ENCODE measurements at regions not wholly inside any gene's neighbourhood (a gene's known extent, or its start where the extent isn't known, plus 50 kb on each side); places are given as distances from the start of the nearest gene placed in this dataset.

DNA sequence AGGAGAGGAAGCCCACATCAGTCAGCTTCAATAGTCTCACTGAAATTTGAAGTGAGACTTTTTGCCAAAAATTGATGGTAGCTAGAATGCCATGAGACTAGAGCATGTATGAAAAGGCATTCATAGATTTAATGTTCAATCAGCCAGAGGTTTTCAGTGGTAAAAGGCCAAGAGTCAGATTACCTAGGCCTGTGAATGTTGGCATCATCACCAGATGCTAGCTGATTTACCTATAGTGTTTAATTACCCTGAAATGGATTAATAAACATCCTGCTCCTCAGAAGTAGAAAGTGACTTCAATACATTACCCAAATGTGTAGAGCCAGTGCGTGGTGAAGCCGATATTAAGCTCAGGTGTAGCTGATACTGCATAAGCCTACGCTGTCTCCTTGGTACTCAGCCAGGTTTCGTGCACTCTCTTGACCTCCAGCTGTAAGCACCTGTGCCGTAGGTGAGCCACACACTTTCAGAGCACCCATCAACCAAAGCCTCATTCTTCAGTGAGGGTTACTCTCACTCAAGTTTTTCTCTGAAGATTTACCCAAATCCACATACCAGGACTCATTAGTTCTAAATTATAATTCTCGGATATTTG lies 1140.3 kb upstream of the SLC10A2 start:
- TF ChIP-seq, protein P1, sequence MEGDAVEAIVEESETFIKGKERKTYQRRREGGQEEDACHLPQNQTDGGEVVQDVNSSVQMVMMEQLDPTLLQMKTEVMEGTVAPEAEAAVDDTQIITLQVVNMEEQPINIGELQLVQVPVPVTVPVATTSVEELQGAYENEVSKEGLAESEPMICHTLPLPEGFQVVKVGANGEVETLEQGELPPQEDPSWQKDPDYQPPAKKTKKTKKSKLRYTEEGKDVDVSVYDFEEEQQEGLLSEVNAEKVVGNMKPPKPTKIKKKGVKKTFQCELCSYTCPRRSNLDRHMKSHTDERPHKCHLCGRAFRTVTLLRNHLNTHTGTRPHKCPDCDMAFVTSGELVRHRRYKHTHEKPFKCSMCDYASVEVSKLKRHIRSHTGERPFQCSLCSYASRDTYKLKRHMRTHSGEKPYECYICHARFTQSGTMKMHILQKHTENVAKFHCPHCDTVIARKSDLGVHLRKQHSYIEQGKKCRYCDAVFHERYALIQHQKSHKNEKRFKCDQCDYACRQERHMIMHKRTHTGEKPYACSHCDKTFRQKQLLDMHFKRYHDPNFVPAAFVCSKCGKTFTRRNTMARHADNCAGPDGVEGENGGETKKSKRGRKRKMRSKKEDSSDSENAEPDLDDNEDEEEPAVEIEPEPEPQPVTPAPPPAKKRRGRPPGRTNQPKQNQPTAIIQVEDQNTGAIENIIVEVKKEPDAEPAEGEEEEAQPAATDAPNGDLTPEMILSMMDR (IDR thresholded peaks at IDR 0.05; ENCODE audit: low read depth, low read length), result no peak
- TF ChIP-seq EZH2phosphoT487 (IDR thresholded peaks at IDR 0.05; ENCODE audit: low read depth), result no peak
- Histone ChIP-seq H3K36me3 (replicated peaks; ENCODE audit: low read depth, low read length) (no peaks in the 10 kb centered on the region), H3K27me3 (ENCODE audit: low read depth, low read length) (no peaks in the 10 kb centered on the region), H4K20me1 (ENCODE audit: insufficient read depth, low read length) (no peaks in the 10 kb centered on the region), H3K4me1 (ENCODE audit: low read length) (no peaks in the 10 kb centered on the region), H3K79me2 (ENCODE audit: low read length) (no peaks in the 10 kb centered on the region), H3K4me3 (ENCODE audit: low read length) (no peak overlapping the region), H3K4me2 (ENCODE audit: low read length) (no peak overlapping the region), H3K9ac (ENCODE audit: low read length) (no peak overlapping the region), H3K27ac (ENCODE audit: low read length) (no peak overlapping the region), H3K9me3 (ENCODE audit: insufficient read depth, low read length) (no peaks in the 10 kb centered on the region), H2AFZ (ENCODE audit: low read depth, low read length) (no peak overlapping the region)

DNA sequence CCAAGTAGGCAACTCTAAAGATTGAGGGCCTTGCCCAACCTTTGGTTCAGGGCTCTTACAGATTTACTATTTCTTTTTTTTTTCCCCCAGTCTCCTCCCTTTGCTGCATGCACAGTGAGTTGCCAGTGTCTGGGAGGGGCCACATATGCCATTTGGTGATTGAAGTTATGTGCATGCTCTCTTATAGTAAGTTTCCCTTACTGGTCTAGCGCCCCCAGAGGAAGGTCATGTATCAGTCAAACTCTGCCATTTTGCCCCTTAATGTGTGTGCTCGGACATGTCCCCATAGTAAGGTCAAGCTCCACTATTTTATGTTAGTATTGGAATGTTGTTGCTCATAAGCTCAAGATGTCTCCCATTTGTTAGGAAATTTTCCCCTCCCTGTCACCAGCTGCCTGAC lies 1138.0 kb upstream of the SLC10A2 start:
- Histone ChIP-seq H3K4me3 (ENCODE audit: low read length) (no peak overlapping the region), H3K27me3 (ENCODE audit: low read depth, low read length) (no peaks in the 10 kb centered on the region), H3K4me1 (ENCODE audit: low read length) (no peaks in the 10 kb centered on the region), H3K9ac (ENCODE audit: low read length) (no peak overlapping the region), H3K79me2 (ENCODE audit: low read length) (no peaks in the 10 kb centered on the region), H2AFZ (ENCODE audit: low read depth, low read length) (no peak overlapping the region), H3K36me3 (replicated peaks; ENCODE audit: low read depth, low read length) (no peaks in the 10 kb centered on the region), H3K9me3 (ENCODE audit: insufficient read depth, low read length) (no peaks in the 10 kb centered on the region), H4K20me1 (ENCODE audit: insufficient read depth, low read length) (no peaks in the 10 kb centered on the region), H3K27ac (ENCODE audit: low read length) (no peak overlapping the region), H3K4me2 (ENCODE audit: low read length) (no peak overlapping the region)
- TF ChIP-seq, protein P1 (IDR thresholded peaks at IDR 0.05; ENCODE audit: low read depth, low read length), result peak; percentile 29
- TF ChIP-seq EZH2phosphoT487 (IDR thresholded peaks at IDR 0.05; ENCODE audit: low read depth), result no peak

DNA sequence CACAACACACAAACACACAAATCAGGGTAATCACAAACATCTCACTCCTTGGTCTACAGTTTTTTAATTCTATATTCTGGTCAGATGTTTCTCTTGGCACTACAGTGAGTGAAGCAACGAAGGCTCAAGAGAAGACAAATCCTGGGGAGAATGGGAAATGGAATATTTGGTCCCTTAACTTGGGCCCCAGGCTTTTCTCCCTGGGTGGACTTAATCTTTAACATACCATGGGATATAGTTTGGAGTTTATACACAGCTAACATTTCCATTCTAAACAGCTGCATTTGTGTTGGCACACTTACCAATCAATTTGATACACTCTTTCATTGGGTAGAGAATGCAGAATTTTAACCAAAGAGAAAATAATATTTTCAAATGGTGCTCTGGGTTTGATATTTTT lies 1132.6 kb upstream of the SLC10A2 start:
- Histone ChIP-seq H3K79me2 (ENCODE audit: low read length) (no peaks in the 10 kb centered on the region), H3K9me3 (ENCODE audit: insufficient read depth, low read length) (no peaks in the 10 kb centered on the region), H4K20me1 (ENCODE audit: insufficient read depth, low read length) (no peaks in the 10 kb centered on the region), H3K4me1 (ENCODE audit: low read length) (no peaks in the 10 kb centered on the region), H3K27ac (ENCODE audit: low read length) (no peak overlapping the region), H3K9ac (ENCODE audit: low read length) (no peak overlapping the region), H3K36me3 (replicated peaks; ENCODE audit: low read depth, low read length) (no peaks in the 10 kb centered on the region), H3K4me3 (ENCODE audit: low read length) (no peak overlapping the region), H2AFZ (ENCODE audit: low read depth, low read length) (no peak overlapping the region), H3K27me3 (ENCODE audit: low read depth, low read length) (no peaks in the 10 kb centered on the region), H3K4me2 (ENCODE audit: low read length) (no peak overlapping the region)
- TF ChIP-seq, protein P1 (IDR thresholded peaks at IDR 0.05; ENCODE audit: low read depth, low read length), result no peak

DNA sequence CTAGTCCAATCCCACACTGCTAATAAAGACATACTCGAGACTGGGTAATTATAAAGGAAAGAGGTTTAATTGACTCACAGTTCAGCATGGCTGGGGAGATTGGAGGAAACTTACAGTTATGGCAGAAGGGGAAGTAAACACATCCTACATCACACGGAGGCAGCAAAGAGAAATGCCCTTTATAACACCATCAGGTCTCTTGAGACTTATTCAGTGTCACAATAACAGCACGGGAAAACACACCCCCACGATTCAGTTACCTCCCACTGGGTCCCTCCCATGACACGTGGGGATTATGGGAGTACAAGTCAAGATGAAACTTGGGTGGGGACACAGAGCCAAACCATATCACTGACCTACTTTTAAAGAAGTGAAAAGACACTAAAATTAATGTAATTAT lies 1130.4 kb upstream of the SLC10A2 start:
- TF ChIP-seq, protein P1 (IDR thresholded peaks at IDR 0.05; ENCODE audit: low read depth, low read length), result no peak
- no peak for TF ChIP-seq EZH2phosphoT487 (IDR thresholded peaks at IDR 0.05; ENCODE audit: low read depth)
- Histone ChIP-seq H3K4me3 (ENCODE audit: low read length) (no peak overlapping the region), H3K4me1 (ENCODE audit: low read length) (no peaks in the 10 kb centered on the region), H3K9me3 (ENCODE audit: insufficient read depth, low read length) (no peaks in the 10 kb centered on the region; the same call in 1 of the 2 replicates), H3K9ac (ENCODE audit: low read length) (no peak overlapping the region), H3K79me2 (ENCODE audit: low read length) (no peaks in the 10 kb centered on the region), H3K36me3 (replicated peaks; ENCODE audit: low read depth, low read length) (no peaks in the 10 kb centered on the region), H3K27me3 (ENCODE audit: low read depth, low read length) (no peaks in the 10 kb centered on the region), H3K4me2 (ENCODE audit: low read length) (no peak overlapping the region), H4K20me1 (ENCODE audit: insufficient read depth, low read length) (no peaks in the 10 kb centered on the region), H3K27ac (ENCODE audit: low read length) (no peak overlapping the region), H2AFZ (ENCODE audit: low read depth, low read length) (no peak overlapping the region)

All from OCI-LY3 (cell line).